SK-N-SH (cell line): ENCODE measurements at regions not wholly inside any gene's neighbourhood (a gene's known extent, or its start where the extent isn't known, plus 50 kb on each side); places are given as distances from the start of the nearest gene placed in this dataset.

Experiments used
- CTCF ChIA-PET: fragments of 300-600, 350-600 bp; formaldehyde crosslinking; extraction: SDS; loops from one replicate; lab custom pipeline; 2021; lab: Yijun Ruan, JAX
- POLR2A ChIA-PET: fragments of 350-600 bp; sonication (Branson Sonifier 250); formaldehyde crosslinking; extraction: SDS; loops from one replicate; lab custom pipeline; 2020; ENCODE audit warnings: antibody characterized with exemption, inconsistent platforms; lab: Yijun Ruan, JAX
- DNase-seq: peaks from one replicate; pipeline ENCODE4 v3.0.0; 2012
- H2AFZ ChIP-seq: fragments of 200-600 bp; sonication (generic); 2 replicates; pipeline ENCODE4 v1.8.1; 2016; ENCODE audit warnings: antibody characterized with exemption, mild to moderate bottlenecking, low read depth
- H3F3A ChIP-seq: fragments of 200-600 bp; sonication (generic); replicated peaks from 2 replicates; pipeline ENCODE3; 2016; ENCODE audit warnings: antibody characterized with exemption, mild to moderate bottlenecking; ENCODE audit not compliant: insufficient read depth
- H3K27ac ChIP-seq, 2 experiments: fragments of 200-500 bp in 1 of 2; fragments of 200-600 bp in 1 of 2; sonication (Bioruptor generic) in 1 of 2; sonication (generic), shearing (Covaris generic) in 1 of 2; 2 replicates each; pipeline versions ENCODE4 v1.5.1 to v1.6.1; 2014 to 2016; ENCODE audit warnings: low read depth in 2 of 2, inconsistent platforms in 1 of 2, low read length in 1 of 2, mild to moderate bottlenecking in 1 of 2, mixed read lengths in 1 of 2
- H3K27me3 ChIP-seq: fragments of 200-600 bp; sonication (generic), shearing (Covaris generic); 2 replicates; pipeline ENCODE4 v1.6.1; 2016; ENCODE audit warnings: mixed run types; ENCODE audit not compliant: insufficient read depth
- H3K36me3 ChIP-seq, 2 experiments: fragments of 200-500 bp in 1 of 2; fragments of 200-600 bp in 1 of 2; sonication (Bioruptor generic) in 1 of 2; sonication (generic) in 1 of 2; replicated peaks in 1 of 2; 2 replicates each; pipeline versions ENCODE3 to v1.5.1; 2014 to 2016; ENCODE audit warnings: low read length in 1 of 2, mild to moderate bottlenecking in 1 of 2; ENCODE audit not compliant: insufficient read depth in 2 of 2, control insufficient read depth in 1 of 2
- H3K4me1 ChIP-seq, 2 experiments: fragments of 200-500 bp in 1 of 2; fragments of 200-600 bp in 1 of 2; sonication (Bioruptor generic) in 1 of 2; sonication (generic), shearing (Covaris generic) in 1 of 2; 2 replicates each; pipeline versions ENCODE4 v1.5.1 to v1.6.1; 2014 to 2016; ENCODE audit warnings: low read depth in 1 of 2, low read length in 1 of 2, mixed run types in 1 of 2; ENCODE audit not compliant: insufficient read depth in 2 of 2, control insufficient read depth in 1 of 2
- H3K4me2 ChIP-seq: fragments of 200-600 bp; sonication (generic), shearing (Covaris generic); 2 replicates; pipeline ENCODE4 v1.6.1; 2017; ENCODE audit warnings: mixed run types
- H3K4me3 ChIP-seq, 2 experiments: fragments of 200-500 bp in 1 of 2; fragments of 200-600 bp in 1 of 2; sonication (Bioruptor generic) in 1 of 2; sonication (generic), shearing (Covaris generic) in 1 of 2; 2 replicates each; pipeline versions ENCODE4 v1.5.1 to v1.8.1; 2014 to 2016; ENCODE audit warnings: low read depth in 2 of 2, inconsistent platforms in 1 of 2, low read length in 1 of 2, mild to moderate bottlenecking in 1 of 2, mixed read lengths in 1 of 2, moderate library complexity in 1 of 2
- H3K79me2 ChIP-seq: fragments of 200-600 bp; sonication (generic); 2 replicates; pipeline ENCODE4 v1.8.1; 2017; ENCODE audit warnings: mild to moderate bottlenecking; ENCODE audit not compliant: insufficient read depth
- H3K9ac ChIP-seq: fragments of 200-600 bp; sonication (generic); 2 replicates; pipeline ENCODE4 v1.6.1; 2017; ENCODE audit warnings: mixed run types
- H3K9me2 ChIP-seq: fragments of 200-600 bp; sonication (generic); 2 replicates; pipeline ENCODE4 v1.6.1; 2017; ENCODE audit warnings: mixed run types
- H3K9me3 ChIP-seq: fragments of 200-600 bp; sonication (generic); 2 replicates; pipeline ENCODE4 v1.6.1; 2017; ENCODE audit warnings: mixed run types, mild to moderate bottlenecking, moderate library complexity
- H4K20me1 ChIP-seq: fragments of 200-600 bp; sonication (generic); 2 replicates; pipeline ENCODE4 v1.6.1; 2017; ENCODE audit warnings: mild to moderate bottlenecking, mixed run types; ENCODE audit not compliant: insufficient read depth
- EZH2phosphoT487 ChIP-seq: fragments of 200-600 bp; sonication (generic); IDR thresholded peaks from 2 replicates; pipeline ENCODE4 v1.6.1; 2017; ENCODE audit warnings: low read depth, mixed run types, mild to moderate bottlenecking, antibody characterized with exemption, moderate library complexity, borderline replicate concordance
- GABPA ChIP-seq: IDR thresholded peaks from 2 replicates; pipeline ENCODE4 v1.4.0; 2012; ENCODE audit warnings: low read depth, mild to moderate bottlenecking
- JUND ChIP-seq: IDR thresholded peaks from 2 replicates; pipeline ENCODE4 v1.4.0; 2012
- MXI1 ChIP-seq: IDR thresholded peaks from 2 replicates; pipeline ENCODE4 v1.6.1; 2012; ENCODE audit warnings: mild to moderate bottlenecking, low read depth, low read length, improper control_type of control experiment
- NRF1 ChIP-seq: IDR thresholded peaks from 2 replicates; pipeline ENCODE4 v1.6.1; 2012; ENCODE audit warnings: low read depth, mild to moderate bottlenecking, low read length
- POLR2AphosphoS5 ChIP-seq: IDR thresholded peaks from 2 replicates; pipeline ENCODE4 v1.6.1; 2012; ENCODE audit warnings: low read depth, low read length
- RCOR1 ChIP-seq: fragments of 150-350 bp; IDR thresholded peaks from 2 replicates; pipeline ENCODE4 v1.6.1; 2017; ENCODE audit warnings: antibody characterized with exemption, low read length
- REST ChIP-seq: IDR thresholded peaks from 2 replicates; pipeline ENCODE4 v1.6.1; 2012; ENCODE audit warnings: mild to moderate bottlenecking, low read depth, low read length, moderate library complexity
- RXRA ChIP-seq: IDR thresholded peaks from 2 replicates; pipeline ENCODE4 v1.4.0; 2012; ENCODE audit warnings: low read depth, mild to moderate bottlenecking, borderline replicate concordance
- SMC3 ChIP-seq: IDR thresholded peaks from 2 replicates; pipeline ENCODE4 v1.6.1; 2012; ENCODE audit warnings: low read depth, low read length, improper control_type of control experiment
- TAF1 ChIP-seq: IDR thresholded peaks from 2 replicates; pipeline ENCODE4 v1.6.1; 2012; ENCODE audit warnings: low read depth, mild to moderate bottlenecking, low read length, moderate library complexity, borderline replicate concordance
- WGBS: methylation state at CpG from one replicate; pipeline ENCODE4 v1.1.6; 2017; ENCODE audit warnings: low lambda C conversion rate; 5-methylcytosine and 5-hydroxymethylcytosine counted together
- TF ChIP-seq, protein P1 (sequence below): IDR thresholded peaks from 2 replicates; pipeline ENCODE4 v1.4.0; 2012; ENCODE audit warnings: low read depth, borderline replicate concordance
- TF ChIP-seq, protein P2 (sequence below): IDR thresholded peaks from 2 replicates; pipeline ENCODE4 v1.4.0; 2012; ENCODE audit warnings: low read depth

- no peaks in the 10 kb centered on the region; a peak in 1 of 4 replicates for H3K4me1 ChIP-seq
- H3K9me3 ChIP-seq, result no peaks in the 10 kb centered on the region
- peaks cover 5% of the 10 kb centered on the region for H3F3A ChIP-seq
- CTCF ChIA-PET, result no interaction called here
- no peak overlapping the region for H3K27ac ChIP-seq
- POLR2A ChIA-PET, result no interaction called here
- no peaks in the 10 kb centered on the region for H3K79me2 ChIP-seq
- no peak overlapping the region for H2AFZ ChIP-seq
- no peaks in the 10 kb centered on the region for H4K20me1 ChIP-seq
- no peak for DNase-seq
- TF ChIP-seq, protein P1, sequence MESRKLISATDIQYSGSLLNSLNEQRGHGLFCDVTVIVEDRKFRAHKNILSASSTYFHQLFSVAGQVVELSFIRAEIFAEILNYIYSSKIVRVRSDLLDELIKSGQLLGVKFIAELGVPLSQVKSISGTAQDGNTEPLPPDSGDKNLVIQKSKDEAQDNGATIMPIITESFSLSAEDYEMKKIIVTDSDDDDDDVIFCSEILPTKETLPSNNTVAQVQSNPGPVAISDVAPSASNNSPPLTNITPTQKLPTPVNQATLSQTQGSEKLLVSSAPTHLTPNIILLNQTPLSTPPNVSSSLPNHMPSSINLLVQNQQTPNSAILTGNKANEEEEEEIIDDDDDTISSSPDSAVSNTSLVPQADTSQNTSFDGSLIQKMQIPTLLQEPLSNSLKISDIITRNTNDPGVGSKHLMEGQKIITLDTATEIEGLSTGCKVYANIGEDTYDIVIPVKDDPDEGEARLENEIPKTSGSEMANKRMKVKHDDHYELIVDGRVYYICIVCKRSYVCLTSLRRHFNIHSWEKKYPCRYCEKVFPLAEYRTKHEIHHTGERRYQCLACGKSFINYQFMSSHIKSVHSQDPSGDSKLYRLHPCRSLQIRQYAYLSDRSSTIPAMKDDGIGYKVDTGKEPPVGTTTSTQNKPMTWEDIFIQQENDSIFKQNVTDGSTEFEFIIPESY, result no peak
- TF ChIP-seq EZH2phosphoT487, result no peak
- TF ChIP-seq, protein P2, sequence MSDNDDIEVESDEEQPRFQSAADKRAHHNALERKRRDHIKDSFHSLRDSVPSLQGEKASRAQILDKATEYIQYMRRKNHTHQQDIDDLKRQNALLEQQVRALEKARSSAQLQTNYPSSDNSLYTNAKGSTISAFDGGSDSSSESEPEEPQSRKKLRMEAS, result no peak
- no peak for TF ChIP-seq GABPA
- H3K4me3 ChIP-seq, result no peak overlapping the region
- no peak overlapping the region for H3K9ac ChIP-seq
- H3K36me3 ChIP-seq, result no peaks in the 10 kb centered on the region
- no peaks in the 10 kb centered on the region for H3K27me3 ChIP-seq
- WGBS, result 92% methylated on average over 5 of the region's 5 CpGs
- no peak overlapping the region for H3K4me2 ChIP-seq
- no peaks in the 10 kb centered on the region for H3K9me2 ChIP-seq
Measured at GRCh38 chr13:34046457-34046856, 228.5 kb downstream of the RFC3 start.

GRCh38 chr13:34048652-34049051 lies 230.7 kb downstream of the RFC3 start:
- WGBS, result 89% methylated on average over 2 of the region's 2 CpGs
- no peaks in the 10 kb centered on the region for H3K9me2 ChIP-seq
- TF ChIP-seq RXRA (no peak), NRF1 (no peak), POLR2AphosphoS5 (no peak), JUND (no peak), TAF1 (no peak), RCOR1 (no peak), MXI1 (no peak), GABPA (no peak), SMC3 (no peak), REST (no peak)
- TF ChIP-seq, protein P1, result no peak
- no peak for DNase-seq
- POLR2A ChIA-PET, result no interaction called here
- no peak overlapping the region for H3K27ac ChIP-seq
- no peaks in the 10 kb centered on the region for H4K20me1 ChIP-seq
- H3K4me2 ChIP-seq, result no peak overlapping the region
- H3K9me3 ChIP-seq, result no peaks in the 10 kb centered on the region
- H3K79me2 ChIP-seq, result no peaks in the 10 kb centered on the region
- CTCF ChIA-PET, result no interaction called here
- no peaks in the 10 kb centered on the region; a peak in 1 of 4 replicates for H3K4me1 ChIP-seq
- peaks cover 5% of the 10 kb centered on the region for H3F3A ChIP-seq
- no peak overlapping the region for H2AFZ ChIP-seq
- H3K4me3 ChIP-seq, result no peak overlapping the region
- no peaks in the 10 kb centered on the region for H3K36me3 ChIP-seq
- H3K27me3 ChIP-seq, result no peaks in the 10 kb centered on the region
- no peak overlapping the region for H3K9ac ChIP-seq
